Stimulated activated CD8-positive, alpha-beta memory T cell treated with anti-CD3 and anti-CD28 coated beads, Interleukin-7, amount 100 ng/mL, for 4 hours (primary cell): ENCODE measurements at regions not wholly inside any gene's neighbourhood (a gene's known extent, or its start where the extent isn't known, plus 50 kb on each side); places are given as distances from the start of the nearest gene placed in this dataset.

Experiments used
- DNase-seq, 2 donors: peaks; one replicate each; pipeline ENCODE4 v3.0.0-alpha.2; 2020; ENCODE audit warnings: low read depth in 2 of 2

DNA sequence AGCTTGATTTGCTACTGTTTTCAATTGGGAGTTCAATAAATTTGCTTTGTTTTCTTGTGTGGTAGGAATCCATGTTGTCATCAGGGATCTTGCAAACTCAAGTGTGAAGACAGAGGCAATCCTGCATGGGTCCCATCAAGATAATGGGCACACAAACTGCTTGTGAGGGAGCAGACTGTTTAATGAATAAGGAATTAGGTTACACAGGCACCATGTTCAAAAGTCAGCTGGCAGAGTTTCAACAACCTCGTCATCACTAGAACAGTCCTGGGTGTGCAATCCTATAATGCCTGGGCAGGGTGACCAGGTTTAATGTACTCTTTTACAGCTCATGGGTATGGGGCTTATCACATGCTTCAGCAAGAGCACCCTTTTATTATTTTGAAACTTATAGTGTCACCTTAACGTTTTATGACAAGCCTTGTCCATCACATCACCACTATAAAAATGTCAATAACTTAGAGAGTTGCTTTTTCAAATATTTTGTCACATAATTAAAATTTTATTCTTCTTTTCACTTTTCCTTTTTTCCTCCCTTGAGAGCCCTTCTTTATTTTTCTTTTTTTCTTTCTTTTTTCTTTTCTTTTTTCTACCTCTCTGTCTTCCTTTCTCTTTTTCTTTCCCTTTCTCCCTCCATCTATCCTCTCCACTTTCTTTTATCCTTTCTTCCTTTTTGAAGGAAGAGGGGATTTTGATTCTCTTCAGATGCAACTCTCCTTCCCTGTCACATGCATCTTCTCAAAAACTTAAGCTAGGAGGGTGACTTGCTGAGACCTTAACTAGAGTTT is 252.2 kb upstream of the ATP2B1 start:
- DNase-seq = no peak

DNA sequence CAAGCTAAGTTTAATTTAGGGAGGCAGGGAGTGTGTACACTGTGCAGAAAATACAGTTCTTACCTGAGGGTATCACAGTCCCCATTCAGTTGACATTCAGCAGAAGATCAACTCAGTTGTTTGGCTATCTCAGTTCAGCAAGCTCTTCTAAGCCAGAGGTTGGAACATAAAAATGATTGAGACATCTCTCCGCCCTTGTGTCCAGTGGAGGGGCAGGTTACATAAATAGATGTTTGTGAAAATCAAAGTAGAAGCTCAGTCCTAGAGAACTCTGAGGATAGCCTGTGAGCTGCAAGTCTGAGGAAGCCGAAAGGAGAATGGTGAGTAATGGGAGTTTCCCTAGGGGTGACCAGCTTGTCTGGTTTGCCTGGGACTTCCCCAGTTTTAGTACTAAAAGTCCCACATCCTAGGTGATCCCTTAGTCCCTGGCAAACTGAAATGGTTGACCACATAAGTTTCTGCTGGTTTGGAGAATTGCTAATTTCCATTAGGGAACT is 251.4 kb upstream of the ATP2B1 start:
- no peak for DNase-seq

DNA sequence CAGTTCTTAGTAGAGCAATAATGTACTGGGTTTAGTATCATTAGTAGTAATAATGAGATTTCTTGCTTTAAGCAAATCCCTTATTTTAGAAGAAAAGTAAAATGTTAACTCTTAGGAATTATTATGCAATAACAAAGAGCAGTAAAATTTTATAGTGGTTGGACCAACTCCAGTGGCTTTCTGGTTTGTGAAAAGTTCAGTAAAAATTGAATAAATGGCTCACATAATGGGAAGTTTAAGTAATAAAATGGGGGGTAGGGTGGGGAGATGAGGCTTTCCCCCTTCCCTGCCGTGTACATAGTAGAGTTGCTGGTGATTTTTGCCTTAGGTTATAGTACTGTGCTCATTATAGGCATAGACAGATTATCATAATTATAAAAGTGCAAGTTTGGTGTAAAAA is 250.5 kb upstream of the ATP2B1 start:
- no peak for DNase-seq

DNA sequence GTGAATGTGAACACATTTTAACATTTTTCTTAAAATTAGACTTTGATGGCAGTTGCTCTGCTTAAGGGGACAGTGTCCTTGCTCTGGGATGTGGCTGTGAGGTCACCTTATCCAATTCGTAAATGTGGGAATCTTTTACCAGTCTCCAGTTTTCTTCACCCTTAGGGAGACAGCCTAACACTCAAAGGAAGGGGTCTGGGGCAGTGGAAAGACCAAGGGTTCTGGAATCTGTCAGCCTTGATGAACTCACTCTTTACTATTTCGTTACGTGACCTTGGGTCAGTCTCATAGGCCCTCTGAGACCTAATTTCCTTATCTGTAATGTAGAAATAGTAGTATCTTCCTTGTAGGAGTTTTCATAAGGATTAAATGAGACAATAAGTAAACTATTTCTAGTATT is 245.6 kb upstream of the ATP2B1 start:
- no peak for DNase-seq

DNA sequence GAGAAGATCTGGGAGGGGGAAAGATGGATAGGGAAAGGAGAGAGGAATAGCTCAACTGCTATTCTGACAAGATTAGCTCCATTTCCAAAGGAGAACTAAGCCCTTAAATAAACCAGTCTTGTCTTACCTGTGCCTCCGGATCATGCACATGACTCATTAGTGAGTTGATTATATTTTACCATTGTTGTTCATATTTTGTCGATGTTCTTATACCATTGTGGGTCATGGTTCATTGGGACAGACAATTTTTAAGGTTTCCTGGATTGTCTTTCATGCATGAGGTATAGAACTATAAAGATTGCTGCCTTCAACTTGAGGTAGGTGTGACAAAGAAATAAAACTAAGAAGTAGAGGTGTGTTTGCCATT is 243.0 kb upstream of the ATP2B1 start:
- no peak for DNase-seq

DNA sequence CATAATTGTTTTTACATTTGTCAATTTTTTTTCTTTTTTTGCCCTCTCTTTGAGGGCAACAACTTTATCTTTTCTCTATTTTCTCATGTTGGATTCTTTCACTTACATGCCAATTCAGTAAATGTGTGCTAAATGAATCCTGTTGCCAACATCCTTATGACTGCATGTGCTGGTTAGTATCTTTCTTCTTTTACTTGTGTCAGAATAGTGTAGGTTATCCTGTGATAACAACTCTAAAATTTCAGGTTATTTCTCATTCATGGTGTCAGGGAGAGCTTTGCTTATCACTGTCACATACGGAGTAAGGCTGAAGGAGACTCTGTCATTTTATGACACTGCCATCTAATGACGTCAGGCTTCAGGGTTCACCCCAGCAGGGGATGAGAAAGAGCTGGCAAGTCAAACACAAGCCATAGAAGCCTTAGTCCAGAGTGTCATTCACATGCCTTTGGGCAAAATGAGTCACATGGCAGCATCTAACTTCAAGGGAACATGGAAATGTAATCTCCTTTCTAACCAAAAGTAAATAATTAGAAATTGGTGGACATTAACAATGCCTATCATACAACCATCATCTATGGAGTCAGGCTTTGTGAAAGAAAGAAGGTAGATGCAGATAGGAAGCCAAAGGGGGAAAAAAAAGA is 242.5 kb upstream of the ATP2B1 start:
- no peak for DNase-seq

DNA sequence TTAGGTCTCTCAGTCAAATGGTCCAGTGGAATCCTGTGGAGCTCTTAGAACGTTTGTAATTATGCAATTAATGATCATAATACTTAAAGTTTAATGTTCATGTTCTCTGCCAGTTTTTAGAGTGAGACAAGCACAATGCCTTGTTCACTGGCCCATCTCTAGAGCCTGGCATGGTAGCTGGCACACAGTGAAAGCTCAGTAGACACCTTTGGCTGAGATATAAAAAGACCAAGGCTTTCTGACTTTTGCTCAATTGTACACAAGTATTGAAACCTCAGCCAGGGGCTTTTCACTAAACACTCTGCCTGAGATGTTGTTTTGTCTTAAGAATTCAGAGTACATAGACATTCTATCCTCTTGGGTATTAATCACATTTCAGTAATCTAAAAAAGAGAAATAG is 241.8 kb upstream of the ATP2B1 start:
- no peak for DNase-seq

DNA sequence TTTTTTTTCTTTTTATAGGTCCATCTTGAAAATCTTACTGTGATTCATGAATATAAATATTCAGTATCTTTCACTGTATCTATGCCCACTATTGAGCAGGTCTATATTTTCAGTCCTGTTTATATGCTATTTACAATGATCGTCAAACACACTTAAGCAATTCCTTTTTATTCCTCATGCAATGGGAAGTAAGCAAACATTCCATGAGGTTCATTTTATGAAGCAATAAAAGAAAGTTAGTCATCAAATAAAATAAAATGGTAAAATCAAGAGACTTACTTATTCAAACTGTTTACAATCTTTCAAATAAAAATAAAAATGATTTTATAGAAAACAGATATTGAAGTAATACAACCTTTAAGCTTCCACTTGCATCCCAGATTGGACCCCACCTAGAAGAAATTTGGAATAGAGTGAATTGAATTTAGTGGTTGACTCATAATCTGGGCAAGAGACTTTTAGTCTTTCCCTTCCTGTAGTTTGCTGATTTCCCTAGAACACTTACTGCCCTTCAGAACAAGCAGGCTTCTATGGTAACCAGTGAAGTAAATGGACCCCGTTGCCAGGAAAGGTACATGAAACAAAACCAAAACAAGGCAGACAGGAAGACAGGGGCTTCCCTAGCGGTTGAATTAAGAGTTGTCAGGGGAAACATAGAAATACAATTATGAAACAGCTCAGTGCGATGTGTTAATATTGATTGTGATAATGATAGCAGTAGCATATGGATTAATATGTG is 241.0 kb upstream of the ATP2B1 start:
- peak; percentile 19 to 55 for DNase-seq

DNA sequence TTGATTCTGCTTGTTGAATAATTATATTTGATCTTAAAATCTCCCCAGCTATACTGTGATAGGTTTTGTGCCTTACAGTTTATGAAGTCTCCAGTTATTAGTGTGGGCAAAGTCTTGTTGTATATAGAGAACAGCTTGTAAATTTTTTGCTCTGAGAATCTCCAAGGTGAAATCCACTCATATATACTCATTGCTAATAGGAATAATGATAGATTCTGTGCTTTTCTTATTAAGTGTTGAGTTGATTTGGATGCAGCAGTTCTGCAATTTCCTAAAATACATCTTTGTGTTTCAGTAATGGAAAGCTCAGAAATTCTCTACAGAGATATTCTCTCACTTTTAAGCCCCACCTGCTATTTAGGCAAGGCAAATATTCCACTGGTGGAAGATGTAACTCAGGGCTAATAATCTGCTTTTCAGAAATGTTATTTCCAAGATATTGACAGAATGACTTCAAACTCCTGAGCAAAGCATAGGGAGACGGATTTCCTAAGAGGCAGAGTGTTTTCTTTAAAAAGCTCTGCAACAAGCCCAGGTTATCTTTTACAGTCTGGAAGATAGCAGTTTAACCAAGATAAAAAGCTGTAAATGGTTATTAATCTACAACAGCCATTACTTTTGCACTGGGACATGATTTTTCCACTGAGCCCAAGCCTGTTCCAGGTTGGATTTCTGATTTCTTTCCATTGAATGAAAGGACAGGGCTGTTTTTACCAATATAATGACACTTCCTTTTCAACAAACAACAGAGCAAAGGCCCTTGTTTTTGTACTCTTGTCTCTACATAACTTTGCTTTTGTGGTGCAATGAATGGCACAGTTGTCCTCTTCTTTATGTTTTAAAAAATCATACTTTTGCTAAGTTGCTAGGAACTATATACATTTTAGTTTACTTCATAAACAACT is 239.9 kb upstream of the ATP2B1 start:
- DNase-seq = no peak

DNA sequence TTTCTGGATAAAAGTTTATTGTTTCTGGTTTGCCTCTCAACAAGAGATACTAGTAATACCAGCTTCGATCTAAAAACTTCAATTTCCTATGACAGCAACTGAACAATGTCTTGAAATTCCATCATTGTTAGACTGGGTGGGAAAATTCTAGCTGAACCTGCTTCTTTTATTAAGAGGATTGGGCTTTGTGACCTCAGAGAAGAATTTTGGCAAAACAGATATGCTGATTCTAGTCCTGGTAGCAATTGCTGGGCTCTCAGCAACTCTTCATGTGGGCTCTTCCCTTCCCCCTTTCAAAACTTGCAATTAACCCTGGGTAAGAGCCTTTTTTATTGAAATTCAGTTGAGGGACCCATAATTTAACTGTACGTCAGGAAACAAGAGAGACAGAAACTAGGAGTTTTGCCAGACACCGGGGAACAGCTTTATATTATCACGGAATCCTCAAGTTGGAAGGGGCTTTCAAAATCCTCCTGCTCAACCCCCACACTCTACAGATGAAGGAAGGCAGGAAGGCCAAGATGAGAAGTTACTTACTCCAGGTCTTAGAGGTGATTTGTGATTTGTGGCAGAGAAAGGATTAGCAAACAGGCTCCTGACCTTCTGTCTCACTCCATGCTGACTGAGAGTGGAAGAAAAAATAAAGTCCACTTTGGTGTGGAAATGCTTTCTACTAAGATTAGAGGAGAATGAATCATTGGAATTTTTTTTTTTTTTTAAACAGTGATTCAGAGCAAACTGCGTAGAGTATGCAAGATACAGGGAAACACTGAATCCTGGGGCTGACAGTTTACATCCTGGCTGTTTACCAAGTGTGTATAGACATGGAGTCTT is 239.0 kb upstream of the ATP2B1 start:
- DNase-seq = no peak

DNA sequence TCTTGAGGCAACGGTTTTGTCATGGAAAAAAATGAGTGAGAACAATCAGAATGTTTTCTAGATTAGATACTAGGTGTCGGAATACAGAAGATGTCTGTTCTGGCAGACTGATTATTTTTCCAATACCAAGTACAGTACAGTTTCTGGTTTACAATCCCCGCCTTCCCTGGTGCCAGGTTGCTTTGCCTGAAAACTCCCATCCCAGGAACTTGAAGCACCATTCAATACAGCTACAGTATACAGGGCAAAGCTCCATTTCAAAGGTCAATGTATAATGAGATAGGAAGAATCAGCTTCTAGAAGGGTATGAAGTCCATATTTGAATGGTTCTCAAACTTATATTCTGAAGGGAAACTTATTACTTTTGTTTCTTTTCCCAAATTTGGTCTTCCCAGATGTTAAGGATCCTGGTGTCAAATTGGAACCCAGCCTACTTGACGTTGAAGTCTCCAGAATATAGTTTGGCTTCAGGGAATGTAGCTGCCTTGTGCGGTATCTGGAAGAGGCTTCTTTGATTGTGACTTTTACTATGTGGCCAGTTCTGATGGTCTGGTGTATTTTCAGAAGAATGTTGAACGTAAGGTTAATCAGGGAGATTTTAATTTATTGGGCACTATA is 238.0 kb upstream of the ATP2B1 start:
- DNase-seq = no peak

DNA sequence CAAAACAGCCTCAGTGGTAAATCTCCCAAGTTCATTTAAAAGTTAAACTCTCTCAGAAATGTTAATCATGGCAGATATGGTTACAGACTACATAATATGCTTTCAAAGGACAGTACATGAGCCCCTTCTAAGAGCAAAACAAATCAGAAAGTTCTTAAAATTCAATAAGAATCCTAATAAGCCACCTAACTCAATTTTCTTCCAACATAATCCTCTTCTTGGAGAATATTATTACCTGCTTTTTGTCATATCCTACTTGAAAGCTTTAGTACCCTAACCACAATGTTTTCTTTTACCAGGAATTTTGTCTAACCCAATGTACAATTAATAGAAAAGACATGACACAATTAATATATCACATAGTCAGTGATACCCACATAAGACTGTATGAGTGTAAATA is 236.5 kb upstream of the ATP2B1 start:
- no peak for DNase-seq

DNA sequence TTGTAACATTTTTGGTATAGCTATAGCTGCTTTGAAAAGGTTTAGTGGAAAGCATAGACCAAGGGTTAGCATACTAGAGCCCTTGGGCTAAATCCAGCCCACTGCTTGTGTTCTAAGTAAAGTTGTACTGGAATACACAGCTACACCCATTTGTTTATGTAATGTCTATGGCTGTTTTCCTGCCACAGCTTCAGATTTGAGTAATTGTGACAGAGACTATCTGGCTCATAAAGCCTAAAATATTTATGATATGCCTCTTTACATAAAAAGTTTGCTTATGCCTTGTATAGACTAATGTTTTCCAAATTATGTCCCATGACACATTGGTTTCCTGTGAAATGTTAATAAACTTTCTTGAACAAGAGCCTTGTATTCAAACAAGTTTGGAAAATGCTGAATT is 234.8 kb upstream of the ATP2B1 start:
- DNase-seq = no peak

DNA sequence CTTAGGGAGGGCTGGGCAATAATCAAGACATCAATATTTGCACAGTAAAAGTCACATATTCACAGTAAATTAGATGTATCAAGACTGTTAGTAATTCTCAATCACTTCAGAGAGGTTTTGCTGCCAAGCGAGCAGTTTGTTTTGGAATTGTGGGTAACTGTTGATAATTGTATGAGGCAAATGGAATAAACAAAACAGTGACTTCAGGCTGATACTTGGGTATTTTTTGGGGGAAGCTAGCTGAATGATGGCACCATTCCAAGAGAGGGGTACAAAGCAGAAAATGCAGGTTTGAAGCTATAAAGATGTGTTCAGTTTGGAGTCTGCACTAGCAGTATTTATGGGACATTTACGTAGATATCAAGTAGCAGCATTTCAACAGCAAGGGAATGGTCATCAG is 232.8 kb upstream of the ATP2B1 start:
- DNase-seq = no peak

DNA sequence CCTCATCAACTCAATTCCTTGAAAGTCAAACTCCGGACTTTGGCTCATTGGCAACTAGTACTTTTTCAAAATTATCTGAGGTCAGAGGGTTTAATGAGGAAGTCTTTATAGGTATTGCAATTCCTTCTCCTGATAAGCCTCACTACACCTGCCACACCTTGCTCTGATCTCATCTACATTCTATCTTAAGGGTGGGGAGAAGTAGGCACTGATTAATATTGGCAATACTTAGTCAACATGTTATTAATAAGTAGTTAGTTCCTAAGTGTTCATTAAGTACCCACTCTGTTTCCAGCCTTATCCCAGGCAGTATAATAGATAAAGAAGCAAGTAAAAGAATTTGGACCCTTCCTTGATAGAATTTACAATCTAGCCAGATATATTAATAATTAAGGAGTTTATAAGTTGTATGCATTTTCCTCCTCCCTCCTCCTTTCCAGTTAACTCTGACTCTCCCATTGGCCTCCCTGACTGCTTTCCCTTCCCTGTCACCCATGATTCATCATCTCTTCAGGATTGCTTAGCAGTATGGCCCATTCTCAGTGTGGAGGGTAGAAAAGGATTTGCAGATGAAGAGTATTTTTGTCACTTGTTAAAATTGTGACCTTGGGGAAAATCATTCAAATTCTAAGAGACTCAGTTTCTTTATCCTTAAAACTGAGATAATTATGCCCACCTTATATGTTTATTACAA is 231.0 kb upstream of the ATP2B1 start:
- no peak for DNase-seq

DNA sequence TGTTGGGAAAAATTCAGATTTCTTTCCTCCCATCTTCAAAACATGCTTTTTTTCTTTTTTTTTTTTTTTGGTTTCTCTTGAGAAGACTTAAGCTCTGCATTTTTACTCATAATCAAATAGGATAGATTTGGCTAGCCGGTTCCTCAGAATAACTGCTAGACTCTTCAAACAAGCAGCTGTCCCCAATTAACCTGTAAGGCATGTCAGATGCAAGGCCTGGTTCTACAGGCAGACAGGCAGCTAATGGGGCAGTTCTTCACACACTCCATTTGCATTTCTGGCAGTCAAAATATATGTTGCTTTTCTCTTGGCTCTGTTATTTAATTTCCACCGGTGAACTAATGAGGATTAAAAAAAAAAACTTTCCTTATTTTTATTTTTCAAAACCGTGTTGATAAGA is 228.0 kb upstream of the ATP2B1 start:
- DNase-seq = no peak

DNA sequence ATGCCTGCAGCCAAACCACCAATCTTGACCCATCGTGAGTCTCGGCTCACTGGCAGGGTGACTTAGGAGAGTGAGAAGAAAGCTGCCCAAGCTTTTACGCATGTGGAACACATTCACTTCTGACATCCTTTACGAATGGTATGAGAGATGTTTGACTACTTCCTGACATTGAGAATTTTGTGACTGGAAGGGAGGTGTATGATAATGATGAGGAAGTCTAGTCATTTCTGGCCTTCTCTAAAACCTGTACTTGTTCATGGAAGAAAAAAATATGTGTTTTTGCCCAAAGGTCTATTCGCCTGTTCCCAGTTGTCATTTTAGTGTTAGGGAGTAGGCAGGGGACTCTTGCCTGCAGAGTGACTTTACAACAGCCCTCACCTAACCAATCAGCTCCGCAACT is 227.2 kb upstream of the ATP2B1 start:
- DNase-seq = no peak

DNA sequence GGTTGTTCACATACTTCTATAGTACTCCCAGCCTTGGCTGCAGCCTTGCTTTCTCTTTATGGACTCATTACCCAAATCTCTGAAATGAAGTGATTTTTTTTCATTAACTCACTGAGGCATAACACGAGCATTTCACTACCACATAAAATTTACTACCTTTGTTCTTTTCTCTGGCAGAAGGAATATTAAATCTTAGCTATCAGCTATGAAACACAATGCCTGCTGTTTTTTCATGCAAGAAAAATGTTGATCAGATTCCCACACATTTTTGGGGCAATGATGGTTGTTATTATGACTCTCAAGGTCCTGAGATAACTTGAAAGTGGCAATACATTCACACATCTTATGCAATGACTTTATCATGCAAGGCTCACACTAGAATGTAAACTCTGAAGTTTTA is 225.3 kb upstream of the ATP2B1 start:
- DNase-seq = no peak

DNA sequence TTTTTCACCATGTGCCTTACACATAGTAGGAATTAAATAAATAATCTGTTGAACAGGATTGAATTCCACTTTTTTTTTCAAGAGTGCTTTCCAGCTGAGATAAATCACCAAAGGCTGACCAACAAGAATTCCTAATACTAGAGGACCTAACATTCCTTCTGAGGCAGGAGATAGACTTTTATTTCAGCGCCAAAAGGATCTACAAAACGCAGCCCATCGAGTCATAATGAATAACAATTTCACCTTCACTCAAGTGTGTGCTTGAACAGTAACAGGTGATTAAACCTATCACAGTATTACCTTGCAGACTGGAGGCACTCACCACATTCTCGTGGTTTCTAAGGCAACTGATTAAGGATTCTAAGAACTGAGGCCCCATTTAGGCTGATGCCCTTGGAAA is 224.3 kb upstream of the ATP2B1 start:
- no peak for DNase-seq

DNA sequence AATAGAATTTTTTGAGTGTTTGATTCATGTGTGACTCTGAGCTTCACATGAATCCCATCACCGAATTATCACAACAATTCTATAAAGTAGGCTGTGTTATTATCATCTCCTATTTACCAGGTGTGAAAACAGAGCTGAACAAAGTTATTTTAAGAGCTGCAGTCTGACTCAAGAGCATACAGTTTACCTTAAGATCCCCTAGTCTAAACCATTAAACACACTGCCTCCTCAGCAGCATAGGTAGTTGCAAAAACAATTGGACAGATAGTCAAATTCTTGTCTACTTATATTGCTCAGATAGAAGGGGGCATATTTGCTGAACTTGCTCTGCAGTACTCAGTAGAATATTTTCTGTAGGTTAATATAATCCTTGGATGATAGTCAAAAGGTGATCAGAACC is 219.8 kb upstream of the ATP2B1 start:
- DNase-seq = no peak
